ENCODE measurements at regions not wholly inside any gene's neighbourhood (a gene's known extent, or its start where the extent isn't known, plus 50 kb on each side); places are given as distances from the start of the nearest gene placed in this dataset.

DNA sequence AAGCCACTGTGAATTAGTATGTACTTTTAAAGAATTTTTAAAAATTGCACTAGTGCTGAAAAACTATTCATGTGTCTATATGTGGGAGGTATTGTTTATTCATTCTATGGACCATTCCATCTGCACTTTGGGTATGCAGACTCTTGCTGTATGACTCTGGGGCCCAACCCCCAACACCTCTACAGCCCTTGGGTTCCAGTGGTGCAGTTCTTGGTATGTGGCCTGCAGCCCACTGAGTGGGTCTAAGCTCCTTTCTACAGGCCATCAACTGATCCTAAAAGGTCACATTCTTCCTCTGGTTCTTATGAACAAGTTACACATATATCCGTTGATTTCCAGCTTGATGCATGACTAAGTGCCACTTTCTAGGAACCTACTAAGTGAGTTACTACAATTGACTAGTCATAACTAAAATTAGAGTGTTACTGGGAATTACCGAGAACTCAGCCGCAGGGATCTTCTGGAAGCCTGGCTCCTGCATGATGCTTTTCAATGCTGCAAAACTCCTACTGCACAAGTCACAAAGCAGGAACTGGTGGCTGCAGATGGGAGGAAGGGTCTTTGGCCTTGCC lies 62.4 kb upstream of the MED13L start:
- TF ChIP-seq, protein P1, sequence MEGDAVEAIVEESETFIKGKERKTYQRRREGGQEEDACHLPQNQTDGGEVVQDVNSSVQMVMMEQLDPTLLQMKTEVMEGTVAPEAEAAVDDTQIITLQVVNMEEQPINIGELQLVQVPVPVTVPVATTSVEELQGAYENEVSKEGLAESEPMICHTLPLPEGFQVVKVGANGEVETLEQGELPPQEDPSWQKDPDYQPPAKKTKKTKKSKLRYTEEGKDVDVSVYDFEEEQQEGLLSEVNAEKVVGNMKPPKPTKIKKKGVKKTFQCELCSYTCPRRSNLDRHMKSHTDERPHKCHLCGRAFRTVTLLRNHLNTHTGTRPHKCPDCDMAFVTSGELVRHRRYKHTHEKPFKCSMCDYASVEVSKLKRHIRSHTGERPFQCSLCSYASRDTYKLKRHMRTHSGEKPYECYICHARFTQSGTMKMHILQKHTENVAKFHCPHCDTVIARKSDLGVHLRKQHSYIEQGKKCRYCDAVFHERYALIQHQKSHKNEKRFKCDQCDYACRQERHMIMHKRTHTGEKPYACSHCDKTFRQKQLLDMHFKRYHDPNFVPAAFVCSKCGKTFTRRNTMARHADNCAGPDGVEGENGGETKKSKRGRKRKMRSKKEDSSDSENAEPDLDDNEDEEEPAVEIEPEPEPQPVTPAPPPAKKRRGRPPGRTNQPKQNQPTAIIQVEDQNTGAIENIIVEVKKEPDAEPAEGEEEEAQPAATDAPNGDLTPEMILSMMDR (conservative IDR thresholded peaks at IDR 0.05; ENCODE audit: low read depth, low read length) = no peak
- H3K27me3 ChIP-seq (ENCODE audit: insufficient read depth, low read depth) = no peaks in the 10 kb centered on the region
- H3K36me3 ChIP-seq (ENCODE audit: insufficient read depth) = no peaks in the 10 kb centered on the region
- no peak overlapping the region for H2AFZ ChIP-seq (ENCODE audit: low read depth)
- no peak overlapping the region for H3K9ac ChIP-seq
- no peak overlapping the region for H3K27ac ChIP-seq
- H3K4me1 ChIP-seq (ENCODE audit: low read depth, poor library complexity, severe bottlenecking) = no peaks in the 10 kb centered on the region
- H3K4me3 ChIP-seq (IDR thresholded peaks at IDR 0.05; ENCODE audit: insufficient read depth, low read depth, low read length) = no peak overlapping the region
- H4K20me1 ChIP-seq (ENCODE audit: insufficient read depth) = no peaks in the 10 kb centered on the region
- H3K4me2 ChIP-seq = no peak overlapping the region
- H3K79me2 ChIP-seq (ENCODE audit: insufficient read depth, low read depth) = no peaks in the 10 kb centered on the region

DNA sequence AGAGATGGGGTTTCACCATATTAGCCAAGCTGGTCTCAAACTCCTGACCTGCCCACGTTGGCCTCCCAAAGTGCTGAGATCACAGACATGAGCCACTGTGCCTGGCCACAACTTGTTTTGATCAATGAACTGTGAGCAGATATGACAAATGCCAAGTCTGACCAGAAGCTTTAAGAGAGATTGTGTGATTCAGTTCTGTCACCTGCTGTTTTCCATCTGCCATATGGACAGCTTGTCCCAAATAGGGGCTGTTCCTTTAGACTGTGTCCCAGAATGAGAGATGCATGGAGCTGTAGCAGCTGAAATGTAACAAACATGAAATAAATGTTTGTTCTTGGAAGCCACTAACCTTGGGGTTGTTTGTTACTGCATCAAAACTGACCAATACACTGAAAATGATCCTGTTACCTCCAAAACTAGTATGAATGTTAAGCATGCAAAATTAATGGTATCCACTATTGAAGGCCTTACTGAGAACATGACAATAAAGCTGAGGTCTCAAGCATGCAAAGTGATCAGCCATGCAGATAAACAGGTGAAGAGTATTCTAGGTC lies 65.9 kb upstream of the MED13L start:
- H3K9ac ChIP-seq = no peak overlapping the region
- no peak overlapping the region for H3K27ac ChIP-seq
- no peak overlapping the region for H3K4me2 ChIP-seq
- H3K36me3 ChIP-seq (ENCODE audit: insufficient read depth) = no peaks in the 10 kb centered on the region
- no peaks in the 10 kb centered on the region for H4K20me1 ChIP-seq (ENCODE audit: insufficient read depth)
- H3K27me3 ChIP-seq (ENCODE audit: insufficient read depth, low read depth) = no peaks in the 10 kb centered on the region
- no peak overlapping the region for H3K4me3 ChIP-seq (IDR thresholded peaks at IDR 0.05; ENCODE audit: insufficient read depth, low read depth, low read length)
- H3K79me2 ChIP-seq (ENCODE audit: insufficient read depth, low read depth) = no peaks in the 10 kb centered on the region
- no peak overlapping the region for H2AFZ ChIP-seq (ENCODE audit: low read depth)
- peaks cover 26% of the 10 kb centered on the region for H3K4me1 ChIP-seq (ENCODE audit: low read depth, poor library complexity, severe bottlenecking)
- TF ChIP-seq, protein P1 (conservative IDR thresholded peaks at IDR 0.05; ENCODE audit: low read depth, low read length) = no peak

DNA sequence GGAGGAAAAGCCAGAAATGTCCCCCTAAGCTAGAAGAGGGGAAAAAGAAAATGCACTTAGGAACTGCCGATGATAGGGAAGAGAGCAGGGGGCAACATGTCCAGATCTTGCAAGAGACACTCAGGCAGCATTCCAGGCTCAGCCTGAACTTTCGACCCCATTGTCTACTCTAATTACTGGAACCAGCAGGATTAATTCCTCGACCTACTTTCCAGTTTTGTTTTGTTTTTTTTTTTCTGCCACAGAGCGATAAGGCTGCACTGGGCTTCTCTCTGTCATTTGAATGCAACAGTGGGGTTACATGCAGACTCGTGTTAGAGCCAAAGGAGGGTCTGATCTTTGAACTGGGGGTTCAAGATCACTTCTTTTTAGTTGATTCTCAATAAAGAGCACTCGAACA lies 68.7 kb upstream of the MED13L start:
- Histone ChIP-seq H3K36me3 (ENCODE audit: insufficient read depth) (no peaks in the 10 kb centered on the region), H2AFZ (ENCODE audit: low read depth) (no peak overlapping the region), H3K4me3 (IDR thresholded peaks at IDR 0.05; ENCODE audit: insufficient read depth, low read depth, low read length) (no peak overlapping the region), H3K79me2 (ENCODE audit: insufficient read depth, low read depth) (no peaks in the 10 kb centered on the region), H3K4me1 (ENCODE audit: low read depth, poor library complexity, severe bottlenecking) (peaks cover 48% of the 10 kb centered on the region), H4K20me1 (ENCODE audit: insufficient read depth) (no peaks in the 10 kb centered on the region), H3K27ac (no peak overlapping the region), H3K27me3 (ENCODE audit: insufficient read depth, low read depth) (no peaks in the 10 kb centered on the region), H3K4me2 (no peak overlapping the region), H3K9ac (no peak overlapping the region)
- TF ChIP-seq, protein P1 (conservative IDR thresholded peaks at IDR 0.05; ENCODE audit: low read depth, low read length) = no peak

DNA sequence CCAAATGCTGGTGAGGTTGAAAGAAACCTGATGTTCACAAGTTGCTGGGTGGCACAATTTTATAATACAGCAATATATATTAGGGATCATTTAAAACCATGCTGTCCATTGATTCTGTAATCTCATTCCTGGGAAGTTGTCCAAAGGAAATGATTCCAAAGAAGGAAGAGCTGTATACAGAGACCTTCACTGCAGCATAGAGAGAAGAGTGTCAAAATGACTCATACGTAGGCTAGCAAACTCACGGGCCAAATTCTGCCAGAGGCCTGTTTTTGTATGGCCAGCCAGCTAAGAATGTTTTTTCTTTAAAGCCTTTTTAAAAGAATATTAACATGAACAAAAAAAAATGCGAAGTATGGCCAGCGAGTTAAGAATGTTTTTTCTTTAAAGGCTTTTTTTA lies 69.2 kb upstream of the MED13L start:
- H3K36me3 ChIP-seq (ENCODE audit: insufficient read depth) = no peaks in the 10 kb centered on the region
- no peaks in the 10 kb centered on the region for H3K79me2 ChIP-seq (ENCODE audit: insufficient read depth, low read depth)
- no peak overlapping the region for H3K4me2 ChIP-seq
- H2AFZ ChIP-seq (ENCODE audit: low read depth) = no peak overlapping the region
- peaks cover 48% of the 10 kb centered on the region for H3K4me1 ChIP-seq (ENCODE audit: low read depth, poor library complexity, severe bottlenecking)
- no peak overlapping the region for H3K27ac ChIP-seq
- H3K4me3 ChIP-seq (IDR thresholded peaks at IDR 0.05; ENCODE audit: insufficient read depth, low read depth, low read length) = no peak overlapping the region
- TF ChIP-seq, protein P1 (conservative IDR thresholded peaks at IDR 0.05; ENCODE audit: low read depth, low read length) = no peak
- H3K9ac ChIP-seq = no peak overlapping the region
- no peaks in the 10 kb centered on the region for H3K27me3 ChIP-seq (ENCODE audit: insufficient read depth, low read depth)
- no peaks in the 10 kb centered on the region for H4K20me1 ChIP-seq (ENCODE audit: insufficient read depth)

All from KMS-11 (cell line).